ENCODE measurements at regions not wholly inside any gene's neighbourhood (a gene's known extent, or its start where the extent isn't known, plus 50 kb on each side); places are given as distances from the start of the nearest gene placed in this dataset.

DNA sequence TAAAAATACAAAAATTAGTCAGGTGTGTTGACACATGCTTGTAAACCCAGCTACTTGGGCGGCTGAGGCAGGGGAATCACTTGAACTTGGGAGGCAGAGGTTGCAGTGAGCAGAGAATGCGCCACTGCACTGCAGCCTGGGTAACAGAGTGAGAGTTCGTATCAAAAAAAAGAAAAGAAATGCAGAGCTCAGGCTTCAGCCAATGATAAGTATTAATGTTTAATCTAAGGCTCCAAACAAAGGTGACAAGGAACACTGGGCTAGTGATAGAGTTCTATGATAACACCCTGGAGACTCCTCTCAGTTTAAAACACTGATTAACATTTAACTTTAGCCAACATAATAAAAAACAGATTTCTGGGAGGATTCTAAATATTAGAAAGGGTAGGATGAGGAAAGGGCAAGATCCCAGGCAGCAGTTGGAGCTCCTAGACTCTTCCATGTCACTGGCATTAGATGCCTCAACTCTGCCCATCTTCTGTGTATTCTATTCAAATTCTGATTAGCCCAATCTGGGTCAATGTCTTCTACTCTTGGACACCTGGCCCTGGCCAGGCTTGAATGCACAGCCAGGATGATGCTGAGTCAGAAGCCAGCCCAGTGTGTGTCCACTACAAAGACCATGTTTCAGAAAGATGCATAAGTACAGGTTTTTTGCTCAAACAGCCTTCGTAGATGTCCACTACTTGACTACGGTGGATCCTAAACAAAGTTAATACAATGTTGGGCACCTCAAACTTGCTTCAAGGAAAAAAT, 91.0 kb upstream of the FAM169A start:
- TF ChIP-seq, protein P1, sequence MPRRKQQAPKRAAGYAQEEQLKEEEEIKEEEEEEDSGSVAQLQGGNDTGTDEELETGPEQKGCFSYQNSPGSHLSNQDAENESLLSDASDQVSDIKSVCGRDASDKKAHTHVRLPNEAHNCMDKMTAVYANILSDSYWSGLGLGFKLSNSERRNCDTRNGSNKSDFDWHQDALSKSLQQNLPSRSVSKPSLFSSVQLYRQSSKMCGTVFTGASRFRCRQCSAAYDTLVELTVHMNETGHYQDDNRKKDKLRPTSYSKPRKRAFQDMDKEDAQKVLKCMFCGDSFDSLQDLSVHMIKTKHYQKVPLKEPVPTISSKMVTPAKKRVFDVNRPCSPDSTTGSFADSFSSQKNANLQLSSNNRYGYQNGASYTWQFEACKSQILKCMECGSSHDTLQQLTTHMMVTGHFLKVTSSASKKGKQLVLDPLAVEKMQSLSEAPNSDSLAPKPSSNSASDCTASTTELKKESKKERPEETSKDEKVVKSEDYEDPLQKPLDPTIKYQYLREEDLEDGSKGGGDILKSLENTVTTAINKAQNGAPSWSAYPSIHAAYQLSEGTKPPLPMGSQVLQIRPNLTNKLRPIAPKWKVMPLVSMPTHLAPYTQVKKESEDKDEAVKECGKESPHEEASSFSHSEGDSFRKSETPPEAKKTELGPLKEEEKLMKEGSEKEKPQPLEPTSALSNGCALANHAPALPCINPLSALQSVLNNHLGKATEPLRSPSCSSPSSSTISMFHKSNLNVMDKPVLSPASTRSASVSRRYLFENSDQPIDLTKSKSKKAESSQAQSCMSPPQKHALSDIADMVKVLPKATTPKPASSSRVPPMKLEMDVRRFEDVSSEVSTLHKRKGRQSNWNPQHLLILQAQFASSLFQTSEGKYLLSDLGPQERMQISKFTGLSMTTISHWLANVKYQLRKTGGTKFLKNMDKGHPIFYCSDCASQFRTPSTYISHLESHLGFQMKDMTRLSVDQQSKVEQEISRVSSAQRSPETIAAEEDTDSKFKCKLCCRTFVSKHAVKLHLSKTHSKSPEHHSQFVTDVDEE (CRISPR knock-in tag; IDR thresholded peaks at IDR 0.05), result no peak
- TF ChIP-seq ZC3H10 (CRISPR knock-in tag; IDR thresholded peaks at IDR 0.05) (no peak), ZNF565 (CRISPR knock-in tag; conservative IDR thresholded peaks at IDR 0.05; ENCODE audit: low read depth) (no peak), TOX (CRISPR knock-in tag; IDR thresholded peaks at IDR 0.05; ENCODE audit: borderline replicate concordance) (no peak), ISL1 (CRISPR knock-in tag; IDR thresholded peaks at IDR 0.05) (no peak), BACH2 (CRISPR knock-in tag; IDR thresholded peaks at IDR 0.05; ENCODE audit: borderline replicate concordance) (no peak), SNAI2 (CRISPR knock-in tag; IDR thresholded peaks at IDR 0.05) (no peak), ZNF70 (CRISPR knock-in tag; IDR thresholded peaks at IDR 0.05) (no peak), PPARA (CRISPR knock-in tag; IDR thresholded peaks at IDR 0.05; ENCODE audit: borderline replicate concordance) (no peak), ZFP30 (CRISPR knock-in tag; IDR thresholded peaks at IDR 0.05) (no peak), OSR1 (CRISPR knock-in tag; IDR thresholded peaks at IDR 0.05) (no peak)
- TF ChIP-seq, protein P2, sequence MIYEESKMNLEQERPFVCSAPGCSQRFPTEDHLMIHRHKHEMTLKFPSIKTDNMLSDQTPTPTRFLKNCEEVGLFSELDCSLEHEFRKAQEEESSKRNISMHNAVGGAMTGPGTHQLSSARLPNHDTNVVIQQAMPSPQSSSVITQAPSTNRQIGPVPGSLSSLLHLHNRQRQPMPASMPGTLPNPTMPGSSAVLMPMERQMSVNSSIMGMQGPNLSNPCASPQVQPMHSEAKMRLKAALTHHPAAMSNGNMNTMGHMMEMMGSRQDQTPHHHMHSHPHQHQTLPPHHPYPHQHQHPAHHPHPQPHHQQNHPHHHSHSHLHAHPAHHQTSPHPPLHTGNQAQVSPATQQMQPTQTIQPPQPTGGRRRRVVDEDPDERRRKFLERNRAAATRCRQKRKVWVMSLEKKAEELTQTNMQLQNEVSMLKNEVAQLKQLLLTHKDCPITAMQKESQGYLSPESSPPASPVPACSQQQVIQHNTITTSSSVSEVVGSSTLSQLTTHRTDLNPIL (CRISPR knock-in tag; IDR thresholded peaks at IDR 0.05; ENCODE audit: low read depth), result no peak
- TF ChIP-seq, protein P3, sequence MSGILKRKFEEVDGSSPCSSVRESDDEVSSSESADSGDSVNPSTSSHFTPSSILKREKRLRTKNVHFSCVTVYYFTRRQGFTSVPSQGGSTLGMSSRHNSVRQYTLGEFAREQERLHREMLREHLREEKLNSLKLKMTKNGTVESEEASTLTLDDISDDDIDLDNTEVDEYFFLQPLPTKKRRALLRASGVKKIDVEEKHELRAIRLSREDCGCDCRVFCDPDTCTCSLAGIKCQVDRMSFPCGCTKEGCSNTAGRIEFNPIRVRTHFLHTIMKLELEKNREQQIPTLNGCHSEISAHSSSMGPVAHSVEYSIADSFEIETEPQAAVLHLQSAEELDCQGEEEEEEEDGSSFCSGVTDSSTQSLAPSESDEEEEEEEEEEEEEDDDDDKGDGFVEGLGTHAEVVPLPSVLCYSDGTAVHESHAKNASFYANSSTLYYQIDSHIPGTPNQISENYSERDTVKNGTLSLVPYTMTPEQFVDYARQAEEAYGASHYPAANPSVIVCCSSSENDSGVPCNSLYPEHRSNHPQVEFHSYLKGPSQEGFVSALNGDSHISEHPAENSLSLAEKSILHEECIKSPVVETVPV (CRISPR knock-in tag; IDR thresholded peaks at IDR 0.05), result no peak
- no peak for ATAC-seq

DNA sequence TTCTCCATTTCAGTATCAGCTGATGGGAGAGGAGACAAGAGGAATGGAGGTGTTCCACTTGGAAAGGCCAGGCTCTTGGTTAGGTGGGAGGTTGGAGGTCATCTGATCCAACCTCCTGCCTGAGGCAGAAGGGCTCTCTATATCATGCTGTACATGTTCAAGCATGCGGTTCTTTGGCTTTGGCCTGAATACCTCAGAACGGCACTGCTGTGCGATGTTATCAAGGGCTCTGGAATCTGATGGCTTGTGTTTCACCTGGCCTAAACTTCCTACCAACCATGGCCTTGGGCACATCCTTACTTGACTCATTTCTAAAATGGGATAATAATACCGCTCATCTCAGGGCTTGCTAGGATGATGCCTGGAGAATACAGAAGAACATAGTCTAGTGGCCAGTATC, 90.1 kb upstream of the FAM169A start:
- no peak for ATAC-seq
- TF ChIP-seq ZNF565 (CRISPR knock-in tag; conservative IDR thresholded peaks at IDR 0.05; ENCODE audit: low read depth), result no peak
- TF ChIP-seq SNAI2 (CRISPR knock-in tag; IDR thresholded peaks at IDR 0.05), result no peak
- no peak for TF ChIP-seq BACH2 (CRISPR knock-in tag; IDR thresholded peaks at IDR 0.05; ENCODE audit: borderline replicate concordance)
- TF ChIP-seq TCF4 (CRISPR knock-in tag; IDR thresholded peaks at IDR 0.05; ENCODE audit: borderline replicate concordance), result no peak
- no peak for TF ChIP-seq OSR1 (CRISPR knock-in tag; IDR thresholded peaks at IDR 0.05)
- TF ChIP-seq RARB (CRISPR knock-in tag; IDR thresholded peaks at IDR 0.05), result no peak
- no peak for TF ChIP-seq ZNF70 (CRISPR knock-in tag; IDR thresholded peaks at IDR 0.05)
- TF ChIP-seq, protein P2 (CRISPR knock-in tag; IDR thresholded peaks at IDR 0.05; ENCODE audit: low read depth), result no peak
- TF ChIP-seq, protein P3 (CRISPR knock-in tag; IDR thresholded peaks at IDR 0.05), result no peak

DNA sequence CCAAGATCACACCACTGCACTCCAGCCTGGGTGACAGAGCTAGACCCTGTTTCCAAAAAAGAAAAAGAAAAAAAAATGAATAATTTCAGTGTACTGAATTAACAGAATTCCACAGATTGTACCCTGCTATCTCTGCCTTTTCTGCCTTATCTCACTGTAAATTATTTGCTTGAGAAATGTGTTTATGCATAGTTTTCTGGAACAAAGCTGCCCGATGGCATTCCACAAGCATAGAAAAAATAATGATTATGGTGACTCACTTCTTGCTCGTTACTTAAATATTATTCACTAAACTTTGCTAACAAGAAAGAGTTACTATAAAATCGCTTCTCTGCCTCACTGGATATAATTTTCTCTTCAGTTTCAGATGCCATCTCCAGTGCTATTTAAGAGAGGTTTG, 88.7 kb upstream of the FAM169A start:
- no peak for TF ChIP-seq ISL1 (CRISPR knock-in tag; IDR thresholded peaks at IDR 0.05)
- TF ChIP-seq ZNF70 (CRISPR knock-in tag; IDR thresholded peaks at IDR 0.05), result no peak
- TF ChIP-seq TOX (CRISPR knock-in tag; IDR thresholded peaks at IDR 0.05; ENCODE audit: borderline replicate concordance), result no peak
- TF ChIP-seq, protein P4, sequence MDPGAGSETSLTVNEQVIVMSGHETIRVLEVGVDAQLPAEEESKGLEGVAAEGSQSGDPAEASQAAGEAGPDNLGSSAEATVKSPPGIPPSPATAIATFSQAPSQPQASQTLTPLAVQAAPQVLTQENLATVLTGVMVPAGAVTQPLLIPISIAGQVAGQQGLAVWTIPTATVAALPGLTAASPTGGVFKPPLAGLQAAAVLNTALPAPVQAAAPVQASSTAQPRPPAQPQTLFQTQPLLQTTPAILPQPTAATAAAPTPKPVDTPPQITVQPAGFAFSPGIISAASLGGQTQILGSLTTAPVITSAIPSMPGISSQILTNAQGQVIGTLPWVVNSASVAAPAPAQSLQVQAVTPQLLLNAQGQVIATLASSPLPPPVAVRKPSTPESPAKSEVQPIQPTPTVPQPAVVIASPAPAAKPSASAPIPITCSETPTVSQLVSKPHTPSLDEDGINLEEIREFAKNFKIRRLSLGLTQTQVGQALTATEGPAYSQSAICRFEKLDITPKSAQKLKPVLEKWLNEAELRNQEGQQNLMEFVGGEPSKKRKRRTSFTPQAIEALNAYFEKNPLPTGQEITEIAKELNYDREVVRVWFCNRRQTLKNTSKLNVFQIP (CRISPR knock-in tag; IDR thresholded peaks at IDR 0.05; ENCODE audit: borderline replicate concordance, low read depth), result no peak
- TF ChIP-seq ARNTL (CRISPR knock-in tag; IDR thresholded peaks at IDR 0.05; ENCODE audit: borderline replicate concordance, low read depth), result no peak
- TF ChIP-seq ZFP30 (CRISPR knock-in tag; IDR thresholded peaks at IDR 0.05), result no peak
- no peak for TF ChIP-seq ZFP3 (CRISPR knock-in tag; IDR thresholded peaks at IDR 0.05)
- no peak for TF ChIP-seq ZNF8 (CRISPR knock-in tag; IDR thresholded peaks at IDR 0.05)
- TF ChIP-seq PPARA (CRISPR knock-in tag; IDR thresholded peaks at IDR 0.05; ENCODE audit: borderline replicate concordance), result no peak
- no peak for TF ChIP-seq ESRRG (CRISPR knock-in tag; IDR thresholded peaks at IDR 0.05)
- ATAC-seq, result peak; percentile 21; the same call in 1 of the 3 replicates

All from SK-N-SH treated with all-trans-retinoic acid at 6 μM for 48 hours (cell line).